ENCODE measurements at regions not wholly inside any gene's neighbourhood (a gene's known extent, or its start where the extent isn't known, plus 50 kb on each side); places are given as distances from the start of the nearest gene placed in this dataset.

- Histone ChIP-seq H3K4me3 (no peak overlapping the region), H3K27ac (no peak overlapping the region)
- TF ChIP-seq CTCF (IDR thresholded peaks at IDR 0.05): no peak
- DNase-seq (ENCODE audit: low spot score): no peak
These were observed 678.7 kb downstream of the EPHA4 start for GRCh38 chr2:220893411-220893810.

- TF ChIP-seq CTCF (IDR thresholded peaks at IDR 0.05): no peak
- Histone ChIP-seq H3K4me3 (no peak overlapping the region), H3K27ac (no peak overlapping the region)
- DNase-seq (ENCODE audit: low spot score): no peak
These were observed 678.0 kb downstream of the EPHA4 start for GRCh38 chr2:220894069-220894468.

- Histone ChIP-seq H3K27ac (no peak overlapping the region), H3K4me3 (no peak overlapping the region)
- no peak for DNase-seq (ENCODE audit: low spot score)
- no peak for TF ChIP-seq CTCF (IDR thresholded peaks at IDR 0.05)
These were observed 672.6 kb downstream of the EPHA4 start for GRCh38 chr2:220899492-220899891.

- no peak overlapping the region for H3K27ac ChIP-seq
- no peak for DNase-seq (ENCODE audit: low spot score)
- no peak overlapping the region for H3K4me3 ChIP-seq
- TF ChIP-seq CTCF (IDR thresholded peaks at IDR 0.05): no peak
These were observed 668.1 kb downstream of the EPHA4 start for GRCh38 chr2:220904015-220904414.

GRCh38 chr2:220913384-220913783 is 658.7 kb downstream of the EPHA4 start:
- no peak overlapping the region for H3K27ac ChIP-seq
- H3K4me3 ChIP-seq: no peak overlapping the region
- no peak for DNase-seq (ENCODE audit: low spot score)
- no peak for TF ChIP-seq CTCF (IDR thresholded peaks at IDR 0.05)

- no peak overlapping the region for H3K27ac ChIP-seq
- no peak for DNase-seq (ENCODE audit: low spot score)
- no peak overlapping the region for H3K4me3 ChIP-seq
- TF ChIP-seq CTCF (IDR thresholded peaks at IDR 0.05): no peak
These were observed 656.9 kb downstream of the EPHA4 start for GRCh38 chr2:220915092-220915623.

GRCh38 chr2:220916931-220917330 is 655.2 kb downstream of the EPHA4 start:
- Histone ChIP-seq H3K4me3 (no peak overlapping the region), H3K27ac (no peak overlapping the region)
- no peak for DNase-seq (ENCODE audit: low spot score)
- no peak for TF ChIP-seq CTCF (IDR thresholded peaks at IDR 0.05)
